ENCODE measurements at regions not wholly inside any gene's neighbourhood (a gene's known extent, or its start where the extent isn't known, plus 50 kb on each side); places are given as distances from the start of the nearest gene placed in this dataset.

DNA sequence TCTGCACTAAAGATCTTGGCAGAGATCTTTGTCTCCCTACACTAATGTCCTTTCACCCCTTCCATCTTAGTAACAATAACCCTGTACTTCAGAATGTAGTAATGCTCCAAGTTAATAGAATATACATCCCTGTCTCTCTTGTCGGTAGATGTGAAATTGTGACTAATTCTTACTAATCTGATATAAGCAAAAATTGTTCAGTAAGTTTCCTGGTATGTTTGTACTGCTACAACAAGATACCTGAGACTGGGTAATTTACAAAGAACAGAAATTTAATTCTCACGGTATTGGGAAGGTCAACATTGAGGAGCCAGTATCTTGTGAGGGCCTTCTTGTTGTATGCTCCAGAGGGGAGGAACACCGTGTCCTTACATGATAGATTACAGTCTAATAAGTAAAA is 1686.6 kb upstream of the CDH9 start:
- DNase-seq (ENCODE audit: low spot score) = no peak
- TF ChIP-seq, protein P1, sequence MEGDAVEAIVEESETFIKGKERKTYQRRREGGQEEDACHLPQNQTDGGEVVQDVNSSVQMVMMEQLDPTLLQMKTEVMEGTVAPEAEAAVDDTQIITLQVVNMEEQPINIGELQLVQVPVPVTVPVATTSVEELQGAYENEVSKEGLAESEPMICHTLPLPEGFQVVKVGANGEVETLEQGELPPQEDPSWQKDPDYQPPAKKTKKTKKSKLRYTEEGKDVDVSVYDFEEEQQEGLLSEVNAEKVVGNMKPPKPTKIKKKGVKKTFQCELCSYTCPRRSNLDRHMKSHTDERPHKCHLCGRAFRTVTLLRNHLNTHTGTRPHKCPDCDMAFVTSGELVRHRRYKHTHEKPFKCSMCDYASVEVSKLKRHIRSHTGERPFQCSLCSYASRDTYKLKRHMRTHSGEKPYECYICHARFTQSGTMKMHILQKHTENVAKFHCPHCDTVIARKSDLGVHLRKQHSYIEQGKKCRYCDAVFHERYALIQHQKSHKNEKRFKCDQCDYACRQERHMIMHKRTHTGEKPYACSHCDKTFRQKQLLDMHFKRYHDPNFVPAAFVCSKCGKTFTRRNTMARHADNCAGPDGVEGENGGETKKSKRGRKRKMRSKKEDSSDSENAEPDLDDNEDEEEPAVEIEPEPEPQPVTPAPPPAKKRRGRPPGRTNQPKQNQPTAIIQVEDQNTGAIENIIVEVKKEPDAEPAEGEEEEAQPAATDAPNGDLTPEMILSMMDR (IDR thresholded peaks at IDR 0.05; ENCODE audit: extremely low read depth, insufficient read depth, missing control alignments) = no peak
- in situ Hi-C loops (cut with MboI; ENCODE audit: low pct_unique_long_range_greater_than_20kb, low sequenced_read_pairs, unreplicated experiment) = no loop called here

DNA sequence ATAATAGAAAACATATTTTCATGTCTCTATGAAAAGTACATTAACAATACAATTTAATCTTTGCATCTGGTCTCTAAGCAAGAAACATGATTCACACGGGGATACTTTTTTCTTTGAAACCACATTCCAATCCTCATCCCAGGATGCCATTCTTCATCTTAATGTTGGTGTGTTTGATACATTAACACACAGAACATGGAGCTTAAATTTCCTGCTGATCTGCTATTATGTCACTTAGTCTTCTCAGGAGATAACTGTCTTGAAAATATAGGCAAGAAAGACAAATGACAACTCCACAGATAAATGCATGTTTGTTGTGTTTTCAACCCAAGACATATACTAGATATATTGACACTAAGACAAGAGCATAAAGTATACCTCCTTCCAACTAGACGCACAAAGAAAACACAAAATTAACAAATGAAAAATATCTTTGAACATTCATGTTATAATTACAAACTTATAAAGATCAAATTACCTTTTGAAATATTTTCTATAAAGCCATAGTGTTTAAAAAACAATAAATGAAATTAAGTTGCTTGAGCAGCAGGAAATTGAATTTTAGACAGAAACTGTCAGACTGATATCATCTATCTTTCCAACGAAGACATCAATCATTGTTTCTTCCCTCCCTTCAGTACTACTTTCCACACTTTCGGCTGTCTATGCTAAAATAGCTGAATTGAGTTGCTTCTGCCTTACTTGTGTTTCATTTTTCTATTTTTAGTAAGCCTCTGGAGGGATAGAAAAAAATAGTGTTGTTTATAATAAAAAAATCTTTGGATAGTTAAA is 1676.7 kb upstream of the CDH9 start:
- in situ Hi-C loops (cut with MboI; ENCODE audit: low pct_unique_long_range_greater_than_20kb, low sequenced_read_pairs, unreplicated experiment) = no loop called here
- DNase-seq (ENCODE audit: low spot score) = no peak
- TF ChIP-seq, protein P1 (IDR thresholded peaks at IDR 0.05; ENCODE audit: extremely low read depth, insufficient read depth, missing control alignments) = no peak

DNA sequence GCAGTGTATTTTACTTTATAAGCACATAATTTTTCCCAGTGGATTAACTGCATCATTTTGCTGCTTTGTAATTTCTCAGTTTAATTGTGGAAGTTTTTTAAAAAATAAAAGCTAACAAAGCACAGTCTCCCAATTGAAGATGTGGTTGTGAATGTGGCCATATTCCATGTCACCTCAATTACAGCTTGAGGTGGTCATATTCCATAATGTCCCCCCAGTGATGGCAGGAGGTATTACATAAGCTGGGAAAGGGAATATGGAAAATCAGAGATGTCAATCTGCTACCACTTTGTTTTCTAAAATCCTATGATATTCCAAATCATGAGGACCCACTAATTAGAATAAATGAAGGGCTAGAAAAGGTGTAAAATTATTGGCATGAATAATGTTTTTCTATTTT is 1672.0 kb upstream of the CDH9 start:
- in situ Hi-C loops (cut with MboI; ENCODE audit: low pct_unique_long_range_greater_than_20kb, low sequenced_read_pairs, unreplicated experiment) = no loop called here
- DNase-seq (ENCODE audit: low spot score) = no peak
- TF ChIP-seq, protein P1 (IDR thresholded peaks at IDR 0.05; ENCODE audit: extremely low read depth, insufficient read depth, missing control alignments) = no peak

DNA sequence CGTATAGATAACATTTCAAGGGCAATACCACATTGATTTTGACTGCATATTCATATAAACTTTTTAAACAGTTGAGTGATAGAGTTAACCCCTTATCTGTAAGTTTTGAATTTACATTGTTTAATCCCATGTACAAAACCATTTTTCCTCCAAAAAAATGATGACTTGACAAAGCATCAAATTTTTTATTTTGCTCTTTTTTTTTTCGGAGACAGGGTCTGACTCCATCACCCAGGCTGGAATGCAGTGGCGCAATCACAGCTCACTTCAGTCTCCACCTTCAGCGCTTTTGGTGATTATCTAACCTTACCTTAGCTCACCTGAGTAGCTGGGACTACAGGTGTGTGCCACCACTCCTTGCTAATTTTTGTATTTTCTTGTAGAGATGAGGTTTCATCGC is 1670.1 kb upstream of the CDH9 start:
- DNase-seq (ENCODE audit: low spot score) = no peak
- TF ChIP-seq, protein P1 (IDR thresholded peaks at IDR 0.05; ENCODE audit: extremely low read depth, insufficient read depth, missing control alignments) = no peak
- in situ Hi-C loops (cut with MboI; ENCODE audit: low pct_unique_long_range_greater_than_20kb, low sequenced_read_pairs, unreplicated experiment) = no loop called here

DNA sequence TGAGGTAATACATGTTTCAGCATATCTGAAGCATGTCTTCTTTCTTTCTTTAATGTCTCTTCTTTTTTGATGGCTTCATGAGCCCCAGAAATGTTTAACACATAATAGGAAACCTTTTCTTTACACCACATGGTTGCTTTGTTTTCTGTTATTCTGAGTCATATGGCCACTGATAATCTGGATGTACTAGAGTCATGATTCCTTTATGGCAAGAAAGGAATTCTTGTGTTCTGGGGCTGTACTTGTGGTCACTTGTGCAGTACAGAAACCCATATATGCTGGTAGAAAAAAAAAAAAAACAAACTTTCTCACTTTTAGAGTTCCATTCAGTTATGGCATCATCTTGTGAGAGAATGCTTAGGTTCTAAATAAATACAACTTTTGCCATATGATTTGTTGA is 1669.3 kb upstream of the CDH9 start:
- in situ Hi-C loops (cut with MboI; ENCODE audit: low pct_unique_long_range_greater_than_20kb, low sequenced_read_pairs, unreplicated experiment) = no loop called here
- TF ChIP-seq, protein P1 (IDR thresholded peaks at IDR 0.05; ENCODE audit: extremely low read depth, insufficient read depth, missing control alignments) = no peak
- no peak for DNase-seq (ENCODE audit: low spot score)

DNA sequence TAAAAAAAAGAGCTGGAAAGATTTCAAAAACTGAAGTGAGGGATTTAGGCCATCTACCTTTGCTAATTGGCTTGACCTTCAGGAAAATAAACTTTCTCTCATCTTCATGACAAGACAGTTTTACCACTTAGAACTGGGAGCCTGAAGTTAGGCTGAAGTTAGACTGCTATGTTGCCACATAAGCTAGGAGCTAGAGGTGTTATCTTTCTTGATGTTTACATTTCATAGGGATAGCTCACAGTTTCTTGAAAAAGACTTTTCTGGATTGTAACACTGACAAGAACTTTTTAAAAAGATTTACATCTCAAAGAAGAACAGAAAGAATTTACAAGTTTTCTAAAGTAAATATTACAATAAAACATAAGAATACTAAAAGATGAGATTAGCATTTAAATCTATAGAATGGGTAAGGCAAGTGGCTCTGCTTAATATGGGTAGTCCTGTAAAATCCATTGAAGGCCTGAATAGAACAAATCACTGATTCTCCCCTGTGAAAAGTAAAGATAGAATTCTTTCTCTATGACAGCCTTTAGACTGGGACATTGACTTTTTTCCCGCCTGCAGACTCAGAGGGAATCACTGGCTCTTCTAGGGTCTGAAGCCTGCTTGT is 1665.4 kb upstream of the CDH9 start:
- in situ Hi-C loops (cut with MboI; ENCODE audit: low pct_unique_long_range_greater_than_20kb, low sequenced_read_pairs, unreplicated experiment) = no loop called here
- TF ChIP-seq, protein P1 (IDR thresholded peaks at IDR 0.05; ENCODE audit: extremely low read depth, insufficient read depth, missing control alignments) = no peak
- DNase-seq (ENCODE audit: low spot score) = no peak
